Glomerular visceral epithelial cell (primary cell): ENCODE measurements at regions not wholly inside any gene's neighbourhood (a gene's known extent, or its start where the extent isn't known, plus 50 kb on each side); places are given as distances from the start of the nearest gene placed in this dataset.
A peak's percentile ranks its signal among the peaks of the same experiment; 100 is the strongest.

Experiments
- DNase-seq: peaks from one replicate; pipeline ENCODE4 v3.0.0-alpha.2; 2016; ENCODE audit errors: extremely low spot score

GRCh38 chr18:61989138-61989537 lies 96.3 kb upstream of the RNF152 start:
- DNase-seq = no peak

DNA sequence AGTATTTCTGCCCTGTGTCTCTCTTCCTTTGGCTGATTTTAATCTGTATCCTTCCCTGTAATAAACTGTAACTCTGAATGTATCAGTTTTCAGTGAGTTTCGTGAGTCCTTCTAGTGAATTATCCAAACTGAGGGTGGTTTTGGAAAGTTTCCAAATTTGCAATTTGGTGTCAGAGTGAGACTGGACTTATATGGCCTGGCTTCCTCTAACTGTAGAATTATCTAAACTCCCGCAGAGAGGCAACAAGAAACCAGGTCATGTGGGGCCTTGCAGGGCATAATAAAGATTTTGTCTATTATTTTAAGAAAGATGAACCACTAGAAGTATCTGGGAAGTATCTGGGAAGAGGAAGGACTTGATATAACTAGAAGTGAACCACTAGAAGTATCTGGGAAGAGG lies 95.3 kb upstream of the RNF152 start:
- no peak for DNase-seq

- DNase-seq = no peak
Measured at GRCh38 chr18:61985681-61986080, 92.9 kb upstream of the RNF152 start.

GRCh38 chr18:61984349-61984748 lies 91.5 kb upstream of the RNF152 start:
- DNase-seq = no peak

- no peak for DNase-seq
Measured at GRCh38 chr18:61982475-61982874, 89.7 kb upstream of the RNF152 start.

- no peak for DNase-seq
Measured at GRCh38 chr18:61980355-61980754, 87.5 kb upstream of the RNF152 start.

DNA sequence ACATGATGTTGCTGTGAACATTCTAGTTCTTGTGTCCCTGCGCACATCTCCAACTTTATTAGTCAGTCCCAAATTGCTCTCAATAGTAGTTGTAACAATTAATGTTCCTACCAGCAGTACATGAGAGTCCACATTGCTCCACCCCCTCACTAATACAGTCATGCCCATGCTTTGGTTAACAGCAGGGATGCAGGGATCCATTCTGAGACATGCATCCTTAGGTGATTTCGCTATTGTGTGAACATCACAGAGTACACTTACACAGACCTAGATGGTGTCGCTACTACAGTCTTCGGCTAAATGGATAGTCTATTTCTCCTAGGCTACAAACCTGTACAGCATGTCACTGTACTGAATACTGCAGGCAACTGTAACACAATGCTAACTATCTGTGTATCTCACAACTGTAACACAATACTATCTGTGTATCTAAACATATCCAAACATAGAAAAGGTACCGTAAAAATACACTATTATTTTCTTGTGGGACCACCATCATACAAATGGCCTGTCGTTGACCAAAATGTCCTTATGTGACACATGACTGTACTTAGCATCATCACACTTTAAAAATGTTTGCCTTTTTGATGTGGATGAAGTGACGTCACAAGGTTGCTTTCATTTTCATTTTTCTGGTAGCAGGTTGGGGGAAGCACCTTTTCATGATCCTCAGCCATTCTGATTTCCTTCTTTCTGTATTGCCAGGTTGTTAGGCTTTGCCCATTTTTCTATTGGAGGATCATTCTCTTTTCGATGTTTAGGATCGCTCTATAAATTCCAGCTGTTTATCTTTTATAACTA lies 82.9 kb upstream of the RNF152 start:
- DNase-seq = no peak

DNA sequence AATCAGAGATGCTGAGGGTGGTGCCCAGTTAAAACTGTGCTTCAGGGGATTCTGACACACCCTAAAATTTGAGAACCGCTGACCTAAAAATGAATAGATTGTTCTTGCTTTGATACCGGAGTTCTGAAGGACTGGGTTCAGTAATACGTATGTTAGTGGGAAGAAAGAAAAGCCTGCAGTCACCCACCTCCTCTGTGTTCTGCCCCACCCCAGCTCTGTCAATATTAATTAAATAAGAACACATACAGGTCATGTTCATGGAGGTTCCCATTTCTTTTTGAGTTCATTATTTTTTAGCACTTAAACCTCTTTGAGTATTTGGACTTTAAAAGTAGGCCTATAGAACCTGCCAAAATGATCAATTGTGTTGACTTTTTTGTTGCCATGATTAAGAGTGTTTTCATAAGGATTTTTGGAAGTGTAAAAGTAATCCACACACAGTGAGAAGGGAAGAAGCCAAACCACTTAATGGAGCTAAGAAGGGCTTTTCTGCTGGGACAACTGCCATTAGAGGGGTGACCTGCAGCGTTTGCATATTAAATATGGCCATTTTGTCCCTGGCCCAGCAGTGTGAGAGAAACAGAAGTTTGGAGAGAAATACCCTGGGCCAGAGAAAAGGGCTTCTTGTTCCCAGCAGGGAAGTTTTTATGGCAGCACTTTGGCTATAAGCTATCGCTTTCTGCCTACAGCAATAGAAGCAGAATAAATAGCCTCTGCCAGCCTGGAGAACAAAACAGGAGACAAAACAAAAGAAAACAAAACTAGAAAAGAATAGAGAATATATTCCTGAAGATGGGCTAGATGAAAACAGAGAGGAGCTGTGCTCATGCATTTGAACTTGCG lies 80.7 kb upstream of the RNF152 start:
- DNase-seq = no peak

DNA sequence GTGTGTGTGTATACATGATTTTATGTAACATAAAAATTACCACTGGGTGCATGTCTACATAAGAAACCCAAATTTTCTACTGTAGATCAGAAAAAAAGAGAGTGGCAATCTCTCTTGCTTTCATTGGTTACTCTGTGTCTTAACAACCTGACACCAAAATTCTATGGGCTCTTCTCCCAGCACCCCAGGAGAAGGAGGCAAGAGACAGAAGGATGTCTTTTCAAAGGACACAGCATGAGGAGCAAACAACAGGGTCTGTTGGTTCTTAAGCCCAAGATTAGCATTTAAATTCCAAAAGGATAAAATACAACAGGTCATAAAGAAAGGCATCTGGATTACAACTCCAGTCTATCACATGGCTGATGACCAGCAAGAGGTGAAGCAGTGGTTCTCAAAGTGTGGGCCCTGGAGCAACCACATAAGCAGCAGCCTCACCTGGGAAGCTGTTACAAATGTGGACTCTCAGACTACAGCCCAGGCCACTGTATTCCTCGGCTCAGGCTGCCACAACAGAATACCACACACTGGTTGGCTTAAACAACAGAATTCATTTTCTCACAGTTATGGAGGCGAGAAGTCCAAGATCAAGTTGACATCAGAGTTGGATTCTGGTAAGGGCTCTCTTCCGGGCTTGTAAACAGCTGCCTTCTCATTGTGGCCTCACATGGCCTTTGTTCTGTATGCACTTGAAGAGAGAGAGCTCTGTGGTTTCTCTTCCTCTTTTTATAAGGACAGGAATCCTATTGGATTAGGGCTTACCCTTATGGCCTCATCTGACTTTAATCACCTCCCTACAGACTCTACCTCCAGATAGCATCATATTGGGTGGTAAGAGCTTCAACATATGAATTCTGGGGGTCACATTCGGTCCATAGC lies 79.8 kb upstream of the RNF152 start:
- DNase-seq = no peak

DNA sequence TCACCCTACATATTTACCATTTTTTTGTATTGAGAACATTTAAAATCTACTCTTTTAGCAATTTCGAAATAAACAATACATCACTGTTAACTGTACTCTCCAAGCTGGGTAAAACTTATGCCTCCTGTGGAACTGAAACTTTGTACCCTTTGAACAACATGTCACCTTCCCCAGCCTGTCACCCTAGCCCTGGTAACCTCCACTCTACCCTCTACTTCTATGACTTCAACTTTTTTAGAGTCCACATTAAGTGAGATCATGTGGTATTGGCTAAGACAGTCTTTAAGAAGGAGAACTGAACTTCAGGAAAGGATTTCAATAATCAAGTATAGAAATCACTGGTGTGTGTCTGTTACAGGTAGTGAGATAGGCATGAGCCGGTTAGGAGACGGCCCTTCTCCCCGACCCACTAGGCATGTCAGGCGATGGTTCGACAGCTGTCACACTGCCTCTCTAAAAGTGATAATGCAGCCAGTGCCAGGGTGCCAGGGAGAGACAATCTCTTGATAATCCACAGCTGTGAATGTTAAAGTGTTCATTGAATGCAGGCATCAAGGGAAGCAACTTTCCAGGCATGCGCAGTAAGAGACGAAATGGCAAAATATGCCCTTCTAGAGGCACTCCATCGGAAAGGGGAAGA lies 74.6 kb upstream of the RNF152 start:
- DNase-seq = no peak

DNA sequence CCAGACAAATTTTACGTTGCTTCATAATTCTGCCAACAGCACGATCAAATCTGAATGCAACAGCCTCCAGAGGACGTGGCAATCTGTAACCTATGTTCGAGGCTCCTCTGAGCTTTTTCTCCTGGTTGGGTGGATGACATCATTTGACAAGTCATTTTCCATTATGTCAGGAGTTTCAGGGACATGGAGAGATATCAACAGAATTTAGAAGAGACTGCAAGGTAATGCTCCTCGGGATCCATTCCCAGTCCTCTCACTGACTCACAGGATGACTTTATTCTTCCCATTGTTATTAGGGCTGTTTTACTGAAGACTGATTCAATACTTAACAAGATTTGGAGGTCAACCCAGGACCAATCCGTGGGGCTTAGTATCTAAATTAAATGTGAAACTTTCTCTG lies 72.5 kb upstream of the RNF152 start:
- DNase-seq = no peak

- no peak for DNase-seq
Measured at GRCh38 chr18:61964616-61965015, 71.8 kb upstream of the RNF152 start.

DNA sequence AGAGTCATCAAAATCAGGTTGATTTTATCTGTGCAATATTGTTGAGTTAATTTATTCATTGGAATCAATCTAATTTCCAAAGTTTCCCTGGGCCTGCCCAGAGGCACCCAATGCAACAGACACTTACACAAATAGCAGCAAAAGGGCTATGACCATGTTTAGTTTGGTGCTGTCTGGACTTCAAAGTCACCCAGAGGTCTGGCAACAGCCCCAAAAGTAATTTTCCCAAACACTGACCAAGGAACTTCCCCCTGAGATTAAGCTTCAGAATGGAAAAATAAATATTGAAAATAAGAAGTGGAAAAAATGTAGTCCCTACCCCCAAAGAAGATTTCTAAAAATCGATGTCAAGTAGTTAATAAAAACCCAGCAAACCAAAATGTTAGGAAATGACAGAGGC lies 70.9 kb upstream of the RNF152 start:
- no peak for DNase-seq

- no peak for DNase-seq
Measured at GRCh38 chr18:61957801-61958516, 65.2 kb upstream of the RNF152 start.

GRCh38 chr18:61955644-61956043 lies 62.8 kb upstream of the RNF152 start:
- DNase-seq = no peak

- no peak for DNase-seq
Measured at GRCh38 chr18:61954096-61954746, 61.4 kb upstream of the RNF152 start.

DNA sequence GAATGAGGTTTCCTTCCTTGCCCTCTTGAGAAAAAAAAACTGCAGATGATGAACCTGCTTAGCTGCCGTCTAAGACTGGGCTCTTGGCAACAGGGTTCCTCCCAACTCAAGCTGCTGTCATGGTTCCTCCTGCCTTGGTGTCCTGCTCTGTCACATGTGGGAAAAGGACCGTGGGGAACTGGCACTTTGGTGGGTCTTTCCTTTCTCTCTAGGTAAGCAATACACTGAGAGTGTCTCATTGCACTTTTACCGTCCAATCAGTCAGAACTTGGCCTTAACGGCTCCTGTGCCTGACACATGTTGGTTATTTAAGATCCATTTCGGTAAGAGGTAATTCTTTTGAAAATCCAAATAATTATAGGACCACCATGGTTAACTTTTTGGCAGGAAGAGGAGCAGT lies 60.8 kb upstream of the RNF152 start:
- no peak for DNase-seq

DNA sequence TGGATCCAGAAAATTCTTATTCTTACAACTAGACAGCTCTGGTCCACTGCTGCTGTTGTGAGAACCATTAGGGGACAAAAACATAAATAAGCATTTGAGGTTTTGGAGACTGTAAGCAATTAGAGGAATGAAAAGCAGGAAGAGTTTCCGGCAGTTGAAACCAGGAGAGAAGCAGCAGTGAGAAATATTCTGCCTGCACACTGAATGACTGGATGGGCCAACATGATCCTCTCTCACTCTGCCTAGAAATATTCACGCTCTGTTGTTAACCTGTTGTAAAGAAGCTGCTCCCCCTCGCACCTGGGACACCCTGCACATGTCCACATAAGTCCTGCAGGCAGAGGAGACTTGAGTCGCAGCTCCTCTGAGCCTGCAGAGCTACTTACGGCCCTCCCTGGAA lies 60.4 kb upstream of the RNF152 start:
- no peak for DNase-seq

GRCh38 chr18:61951396-61951795 lies 58.6 kb upstream of the RNF152 start:
- no peak for DNase-seq

DNA sequence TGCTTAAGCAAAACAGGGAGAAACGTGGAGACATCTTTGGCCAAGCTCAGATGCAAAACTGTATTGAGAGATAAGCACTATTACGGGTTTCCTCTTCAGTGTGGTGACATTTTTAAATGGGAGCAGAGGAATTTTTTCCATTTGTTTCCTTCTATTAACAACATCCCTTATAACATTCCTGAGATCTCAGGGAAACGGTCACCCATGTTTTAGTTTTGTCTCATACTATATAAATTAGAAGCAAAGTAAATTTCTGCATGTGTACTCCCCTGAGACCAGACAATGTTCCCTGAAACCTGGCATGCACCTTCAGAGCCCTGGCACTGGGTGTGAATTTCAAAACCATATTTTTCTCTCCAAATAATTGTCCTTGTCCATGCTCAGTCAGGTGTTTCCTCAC lies 57.6 kb upstream of the RNF152 start:
- DNase-seq = no peak

DNA sequence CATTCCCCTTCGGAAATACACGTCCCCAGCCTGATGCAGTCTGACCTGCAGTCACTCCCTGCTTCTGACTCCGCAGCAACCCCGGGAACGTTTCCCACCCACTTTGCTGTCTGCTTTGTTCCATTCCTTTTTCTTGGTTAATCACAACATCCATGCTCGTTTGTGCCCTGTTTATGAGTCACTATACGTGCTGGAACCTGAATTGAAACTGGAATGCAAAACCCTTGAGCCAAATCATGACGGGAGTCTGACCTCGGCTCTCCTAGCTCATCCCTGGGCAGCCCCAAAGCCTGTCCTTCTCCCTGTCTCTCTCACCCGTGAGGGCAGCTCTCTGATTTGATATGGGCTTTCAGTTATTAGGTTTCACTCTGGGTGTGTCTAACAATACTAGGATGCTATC lies 57.1 kb upstream of the RNF152 start:
- DNase-seq = peak; percentile 29
